ENCODE measurements at regions not wholly inside any gene's neighbourhood (a gene's known extent, or its start where the extent isn't known, plus 50 kb on each side); places are given as distances from the start of the nearest gene placed in this dataset.
A peak's percentile ranks its signal among the peaks of the same experiment; 100 is the strongest.
"Not testable (repeated sequence)": the region's sequence is repeated elsewhere in the genome, so short reads cannot be mapped to it uniquely, and the experiment has no call there.

DNA sequence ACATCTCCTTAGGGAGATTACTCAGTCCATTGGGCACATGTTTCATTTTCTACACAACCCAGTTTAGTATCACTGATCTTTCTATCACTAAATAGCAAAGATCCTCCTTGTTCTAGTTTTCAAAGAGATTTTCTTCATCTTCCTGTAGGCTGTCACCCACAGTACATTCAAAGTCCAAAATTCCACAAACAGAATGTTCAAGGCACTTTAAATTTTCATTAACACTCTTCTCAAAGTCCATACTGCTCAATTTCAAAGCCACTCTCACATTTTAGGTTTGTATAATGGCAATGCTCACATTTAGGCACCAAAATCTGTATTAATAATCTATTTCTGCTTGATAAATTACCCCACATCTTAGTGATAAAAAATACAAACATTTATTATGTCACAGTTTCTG lies 152.8 kb downstream of the FSIP2 start:
- DNase-seq = no peak

DNA sequence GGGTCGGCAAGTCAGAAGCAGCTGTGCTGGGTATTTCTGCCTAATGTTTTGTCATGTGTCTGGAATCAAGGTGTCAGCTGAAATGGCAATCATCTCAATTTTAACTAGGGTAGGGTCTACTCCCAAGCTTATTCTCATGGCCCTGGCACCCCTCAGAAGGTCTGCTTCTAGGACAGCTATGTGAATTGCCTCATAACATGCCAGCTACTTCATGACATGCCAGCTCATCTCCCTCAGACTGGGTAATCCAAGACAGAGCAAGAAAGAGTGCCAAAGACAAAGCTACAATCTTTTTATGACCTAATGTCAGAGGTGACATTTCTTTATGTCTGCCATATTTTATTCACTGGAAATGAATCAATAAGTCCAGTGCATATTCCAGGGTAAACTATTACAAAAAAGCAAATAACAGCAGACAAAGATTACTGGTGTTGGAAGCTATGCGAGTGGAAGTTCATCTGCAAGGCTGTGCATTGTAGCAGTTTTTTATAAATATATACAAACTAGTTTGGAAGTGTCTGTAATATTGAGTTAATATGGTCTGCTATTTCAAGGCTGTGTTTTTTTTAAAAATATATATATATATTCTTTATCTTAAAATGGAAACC lies 153.3 kb downstream of the FSIP2 start:
- DNase-seq = no peak

DNA sequence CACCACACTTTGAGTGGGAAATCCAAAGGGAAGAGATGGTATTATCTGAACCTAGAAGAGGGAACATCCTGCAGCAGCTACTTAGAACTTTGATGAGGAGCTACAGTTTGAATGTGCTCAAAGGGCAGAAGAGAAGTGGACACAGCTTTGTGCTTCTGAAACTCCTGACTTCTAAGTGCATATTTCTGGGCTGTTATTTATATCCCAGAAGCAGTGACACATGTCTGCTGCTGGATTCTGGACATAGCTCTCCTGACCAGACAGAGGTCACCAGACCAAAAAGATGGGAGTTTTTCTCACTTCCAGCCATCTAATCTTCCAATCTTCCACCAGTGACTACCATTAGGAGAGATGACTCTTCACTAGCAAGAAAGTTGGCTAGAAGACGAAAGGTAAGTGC lies 153.9 kb downstream of the FSIP2 start:
- DNase-seq = no peak

DNA sequence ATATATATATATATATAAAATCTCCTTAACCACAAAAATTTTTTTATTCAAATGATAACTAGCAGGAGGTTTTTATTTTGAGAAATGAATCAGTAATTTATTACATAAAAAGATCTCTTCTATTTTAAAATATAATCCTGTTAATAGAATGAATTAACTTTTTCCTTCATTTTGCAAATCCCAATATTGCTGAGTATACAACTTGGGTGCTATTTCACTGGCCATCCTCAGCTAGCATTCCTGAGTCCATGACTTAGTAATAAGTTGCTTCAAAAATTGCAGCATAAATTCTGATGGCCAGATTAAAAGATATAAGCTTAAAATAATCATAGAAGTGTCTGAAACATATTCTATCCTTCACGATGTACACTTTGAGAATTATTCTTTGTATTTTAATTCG lies 155.6 kb downstream of the FSIP2 start:
- DNase-seq = no peak

DNA sequence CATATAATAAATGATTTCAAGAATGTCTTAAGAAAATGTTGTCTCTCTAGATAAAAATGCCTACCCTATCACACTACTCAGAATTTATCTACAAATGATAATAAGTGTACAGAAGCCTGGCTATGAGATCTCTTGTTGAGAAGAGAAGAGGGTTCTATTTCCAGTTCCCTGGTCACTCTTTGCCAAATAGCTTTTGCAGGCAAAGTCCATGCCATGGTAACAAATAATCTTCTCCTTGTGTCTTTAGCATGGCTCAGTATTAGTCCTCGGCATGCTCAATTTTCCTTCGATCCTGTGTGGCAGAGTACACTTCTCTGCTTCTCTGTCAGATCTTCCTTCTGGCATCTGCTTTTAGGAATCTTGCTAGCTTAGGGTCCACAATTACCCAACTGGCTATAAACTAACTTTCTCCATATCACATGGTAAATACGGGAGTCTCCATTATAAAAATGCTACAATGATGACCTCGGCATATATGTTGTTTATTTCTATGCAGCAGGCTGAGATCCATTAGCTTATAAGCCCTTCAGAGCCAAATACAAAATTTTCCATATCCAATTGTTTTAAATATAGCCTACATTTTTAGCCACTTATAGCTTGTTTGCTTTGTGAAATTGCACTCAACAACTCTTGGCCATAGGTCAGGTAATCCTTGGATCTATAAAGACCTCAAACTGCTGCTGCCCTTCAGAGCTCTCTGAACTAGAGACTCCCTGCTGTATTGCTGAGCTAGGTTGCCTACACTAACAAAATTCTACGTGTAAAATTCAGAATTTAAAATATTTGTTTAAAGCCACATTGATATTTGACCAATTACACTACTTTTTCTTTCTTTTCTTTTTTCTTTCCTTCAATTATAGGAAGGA lies 157.5 kb downstream of the FSIP2 start:
- no peak for DNase-seq

DNA sequence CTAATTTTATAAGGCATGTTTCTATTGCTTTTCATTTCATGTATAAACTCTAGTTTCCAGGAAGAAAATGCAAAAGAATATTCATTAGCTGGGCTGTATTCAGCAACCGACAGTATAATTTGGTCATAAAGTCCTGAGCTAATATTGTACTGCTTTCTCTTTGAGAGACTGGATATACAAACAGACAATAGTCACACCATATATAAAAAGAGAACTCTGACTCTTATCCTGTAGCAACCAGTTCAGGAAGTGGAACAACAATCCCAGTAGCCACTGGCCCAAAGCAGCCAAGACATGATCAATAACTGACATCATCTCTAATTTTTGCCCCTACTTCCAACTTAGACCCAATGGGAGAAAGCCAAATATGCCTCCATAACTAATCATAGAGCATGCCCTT lies 160.8 kb downstream of the FSIP2 start:
- DNase-seq = no peak

DNA sequence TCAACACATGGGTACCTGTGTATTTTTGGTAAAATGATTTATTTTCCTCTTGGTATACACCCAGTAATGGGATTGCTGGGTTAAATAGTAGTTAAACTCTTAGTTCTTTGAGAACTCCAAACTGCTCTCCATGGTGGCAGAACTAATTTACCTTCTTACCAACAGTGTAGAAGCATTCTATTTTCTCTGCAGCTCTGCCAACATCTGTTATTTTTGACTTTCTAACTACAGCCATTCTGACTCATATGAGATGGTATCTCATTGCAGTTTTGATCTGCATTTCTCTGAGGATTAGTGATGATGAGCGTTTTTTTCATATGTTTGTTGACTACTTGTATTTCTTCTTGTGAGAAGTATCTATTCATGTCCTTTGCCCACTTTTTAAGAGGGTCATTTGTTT lies 180.6 kb downstream of the FSIP2 start:
- DNase-seq = no peak

DNA sequence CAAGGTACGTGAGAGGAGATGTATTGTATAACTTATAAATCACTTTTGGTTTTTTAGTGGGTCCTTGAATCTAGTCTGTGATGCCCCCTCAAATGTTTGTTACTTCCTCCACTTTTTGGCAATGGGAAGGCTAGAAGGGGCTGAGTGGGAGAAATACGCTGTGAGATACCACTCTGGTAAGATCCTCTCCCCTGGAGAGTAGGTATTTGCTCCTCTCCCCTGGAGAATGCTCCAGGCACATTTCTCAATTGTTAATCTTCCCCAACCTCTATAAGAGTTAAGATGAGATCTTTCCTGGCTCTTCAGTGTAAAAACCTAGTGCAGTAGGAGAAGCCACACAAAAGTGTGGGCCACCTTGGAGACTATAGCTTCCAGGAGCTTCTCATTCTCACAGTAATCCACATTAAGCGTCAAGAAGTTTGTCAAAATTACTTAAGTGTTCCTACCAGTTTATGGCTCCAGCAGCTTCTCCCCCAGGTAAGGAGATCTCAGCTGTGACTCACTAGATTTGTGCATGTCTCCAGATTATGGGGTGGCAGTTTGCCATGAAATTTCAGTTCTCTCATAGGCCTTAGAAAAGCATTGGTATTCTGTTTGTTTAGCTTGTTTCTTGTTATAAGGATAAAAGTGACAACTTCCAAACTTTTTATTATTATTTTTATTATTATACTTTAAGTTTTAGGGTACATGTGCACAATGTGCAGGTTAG lies 182.6 kb downstream of the FSIP2 start:
- no peak for DNase-seq

DNA sequence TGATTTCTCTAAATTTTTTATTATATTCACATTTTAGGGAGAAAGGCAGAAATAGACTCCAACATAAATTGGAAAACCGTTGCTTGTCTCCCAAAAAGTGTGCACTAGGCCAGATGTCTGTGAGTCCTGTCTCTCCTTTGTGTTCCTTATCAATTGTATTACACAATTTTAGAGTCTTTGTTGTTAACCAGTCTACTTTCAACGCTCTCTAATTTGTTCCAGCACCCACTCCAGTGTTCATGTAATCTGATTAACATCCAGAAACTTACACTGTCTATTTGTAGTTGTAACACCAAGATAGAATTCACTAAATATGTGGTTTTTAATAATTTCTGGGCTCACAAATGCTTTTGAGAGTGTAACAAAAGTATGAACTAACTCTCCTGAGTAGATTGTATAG lies 195.6 kb downstream of the FSIP2 start:
- no peak for DNase-seq

DNA sequence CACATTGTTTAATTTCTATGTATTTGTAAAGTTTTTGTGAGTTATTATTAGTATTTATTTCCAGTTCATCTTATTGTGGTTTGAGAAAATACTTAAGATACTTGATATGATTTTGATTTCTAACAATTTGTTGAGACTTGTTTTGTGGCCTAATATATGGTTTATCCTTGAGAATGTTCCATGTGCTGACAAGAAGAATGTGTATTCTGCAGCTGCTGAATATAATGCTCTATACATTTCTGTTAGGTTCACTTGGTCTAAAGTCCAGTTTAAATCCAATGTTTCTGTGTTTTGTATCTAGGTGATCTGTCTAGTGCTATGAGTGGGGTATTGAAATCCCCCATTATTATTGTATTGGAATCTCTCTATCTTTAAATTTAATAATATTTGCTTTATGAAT lies 201.3 kb downstream of the FSIP2 start:
- no peak for DNase-seq

DNA sequence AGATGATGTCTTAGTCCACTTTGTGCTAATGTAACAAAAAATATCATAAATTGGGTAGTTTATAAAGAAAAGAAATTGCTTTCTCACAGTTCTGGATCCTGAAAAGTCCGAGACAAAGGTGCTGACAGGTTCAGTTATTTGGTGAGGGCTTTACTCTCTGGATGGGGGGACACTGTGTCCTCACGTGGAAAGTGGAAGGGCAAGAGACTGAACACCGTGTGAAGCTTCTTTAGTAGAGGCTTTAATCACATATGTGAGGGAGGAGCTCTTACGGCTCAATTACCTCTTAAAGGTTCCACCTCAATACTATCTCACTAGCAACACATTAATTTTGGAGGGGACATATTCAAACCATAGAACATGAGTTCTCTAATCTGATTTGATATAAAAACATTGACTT lies 204.3 kb downstream of the FSIP2 start:
- DNase-seq = no peak

DNA sequence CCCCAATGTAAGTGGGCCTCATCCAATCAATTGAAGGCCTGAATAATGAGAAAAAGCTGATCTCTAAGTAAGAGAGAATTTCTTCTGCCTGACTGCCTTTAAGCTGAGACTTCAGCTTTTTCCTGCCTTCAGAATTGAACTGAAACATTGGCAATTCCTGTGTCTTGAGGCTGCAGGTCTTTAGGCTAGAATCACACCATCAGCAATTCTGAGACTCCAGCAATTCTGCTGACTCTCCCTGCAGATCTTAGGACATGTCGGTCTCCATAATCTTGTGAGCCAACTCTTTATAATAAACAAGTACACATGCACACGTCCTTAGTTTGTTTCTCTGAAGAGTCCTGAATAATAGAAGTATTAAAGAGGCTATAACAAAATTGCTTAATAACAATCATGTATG lies 209.1 kb downstream of the FSIP2 start:
- no peak for DNase-seq

DNA sequence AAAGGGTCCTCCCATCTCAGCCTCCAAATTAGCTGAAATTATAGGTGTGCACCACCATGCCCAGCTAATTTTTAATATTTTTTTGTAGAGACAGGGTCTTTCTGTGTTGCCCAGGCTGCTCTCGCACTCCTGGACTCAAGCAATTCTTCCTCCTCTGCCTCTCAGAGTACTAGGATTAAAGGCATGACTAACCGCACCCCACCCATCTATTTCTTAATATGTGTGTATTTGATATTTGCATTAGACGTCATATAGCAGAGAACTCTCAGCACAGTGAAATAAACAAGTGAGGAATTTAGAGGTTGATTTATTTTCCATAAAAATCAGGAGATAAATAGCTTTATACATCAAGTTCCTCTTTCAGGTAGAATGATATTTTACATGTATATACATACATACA lies 213.5 kb downstream of the FSIP2 start:
- no peak for DNase-seq

DNA sequence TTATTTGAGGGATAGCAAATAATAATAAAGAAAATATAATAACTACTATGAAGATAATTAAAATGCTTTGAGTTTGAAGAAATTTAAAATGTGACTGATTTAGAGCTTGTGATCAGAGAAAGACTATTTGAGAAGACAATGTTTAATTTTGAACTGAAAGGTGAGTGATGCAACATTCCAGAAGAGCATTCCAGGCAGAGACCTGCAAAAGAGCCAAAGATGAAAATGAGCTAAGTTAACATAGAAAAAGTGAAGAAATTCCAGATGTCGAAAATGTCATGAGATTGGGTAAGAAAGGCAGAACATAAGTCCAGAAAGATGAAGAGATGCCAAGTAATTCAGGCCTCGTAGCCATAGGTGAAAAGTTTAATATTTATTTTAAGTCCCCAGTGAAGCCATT lies 215.8 kb downstream of the FSIP2 start:
- DNase-seq = no peak

DNA sequence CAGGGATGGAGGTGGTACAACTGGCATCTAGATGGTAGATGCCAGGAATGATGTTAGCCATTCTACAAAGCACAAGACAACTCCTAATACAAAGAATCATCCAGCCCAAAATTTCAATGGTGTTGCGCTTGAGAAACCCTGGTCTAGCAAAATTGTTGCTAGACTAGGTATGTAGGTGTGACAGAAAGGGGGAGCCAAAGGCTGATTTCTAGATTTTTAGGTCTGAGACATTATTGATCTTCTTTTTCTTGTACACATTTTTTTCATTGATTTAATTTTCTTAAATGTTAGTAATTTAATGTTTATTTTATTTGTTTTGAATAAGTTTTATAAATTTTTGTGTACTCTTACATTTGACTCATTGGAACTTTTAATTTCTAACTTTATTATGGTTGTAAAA lies 216.4 kb downstream of the FSIP2 start:
- DNase-seq = no peak

DNA sequence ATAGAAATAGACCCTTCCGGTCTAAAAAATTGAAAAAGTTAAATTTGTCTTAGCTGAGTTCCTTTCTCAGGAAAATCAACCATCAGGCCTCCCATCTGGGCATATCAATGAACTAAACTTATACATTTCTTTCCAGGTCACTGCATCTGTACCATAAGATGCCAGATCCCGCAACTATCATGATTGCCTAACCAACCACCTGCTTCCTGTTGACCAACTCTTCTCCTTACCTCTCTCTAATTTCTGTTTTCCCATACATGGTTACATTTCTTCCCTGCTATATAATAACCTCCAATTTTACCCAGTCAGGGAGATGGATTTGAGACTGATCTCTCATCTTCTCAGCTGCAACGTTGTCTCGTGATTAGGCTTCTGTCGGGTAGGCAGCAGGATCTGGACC lies 228.7 kb downstream of the FSIP2 start:
- no peak for DNase-seq

DNA sequence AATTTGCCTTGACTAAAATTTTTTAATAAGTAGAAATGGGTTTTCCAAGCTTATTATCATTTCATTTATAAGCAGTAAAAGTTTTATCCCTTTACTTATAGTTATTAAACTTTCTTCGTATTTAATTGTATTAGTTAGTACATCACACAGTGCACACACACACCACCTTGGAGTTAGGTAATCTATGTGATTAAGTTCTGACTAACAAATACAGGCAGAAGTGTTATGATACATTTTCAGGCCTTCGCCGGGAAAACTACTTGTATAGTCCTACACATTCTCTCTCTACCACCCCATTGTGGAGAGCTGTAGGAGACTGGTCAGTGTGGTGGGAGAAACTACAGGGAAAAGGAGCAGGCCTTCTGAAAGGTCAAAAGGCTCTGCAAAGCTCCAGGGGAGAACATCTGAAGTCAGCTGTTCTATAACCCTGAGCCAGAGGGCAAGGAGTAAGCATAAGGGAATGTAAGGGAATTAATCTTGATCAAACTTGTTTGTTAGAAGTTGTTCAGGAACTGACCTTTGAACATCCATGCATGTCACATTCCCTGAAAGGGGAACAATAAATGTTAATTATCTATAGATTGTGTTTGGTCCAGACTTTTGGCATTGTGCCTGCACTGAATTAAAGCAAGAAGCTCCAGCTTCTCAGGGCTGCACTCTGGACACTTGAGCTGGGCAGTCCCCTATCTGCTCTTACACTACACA lies 231.7 kb downstream of the FSIP2 start:
- peak; percentile 3 for DNase-seq

DNA sequence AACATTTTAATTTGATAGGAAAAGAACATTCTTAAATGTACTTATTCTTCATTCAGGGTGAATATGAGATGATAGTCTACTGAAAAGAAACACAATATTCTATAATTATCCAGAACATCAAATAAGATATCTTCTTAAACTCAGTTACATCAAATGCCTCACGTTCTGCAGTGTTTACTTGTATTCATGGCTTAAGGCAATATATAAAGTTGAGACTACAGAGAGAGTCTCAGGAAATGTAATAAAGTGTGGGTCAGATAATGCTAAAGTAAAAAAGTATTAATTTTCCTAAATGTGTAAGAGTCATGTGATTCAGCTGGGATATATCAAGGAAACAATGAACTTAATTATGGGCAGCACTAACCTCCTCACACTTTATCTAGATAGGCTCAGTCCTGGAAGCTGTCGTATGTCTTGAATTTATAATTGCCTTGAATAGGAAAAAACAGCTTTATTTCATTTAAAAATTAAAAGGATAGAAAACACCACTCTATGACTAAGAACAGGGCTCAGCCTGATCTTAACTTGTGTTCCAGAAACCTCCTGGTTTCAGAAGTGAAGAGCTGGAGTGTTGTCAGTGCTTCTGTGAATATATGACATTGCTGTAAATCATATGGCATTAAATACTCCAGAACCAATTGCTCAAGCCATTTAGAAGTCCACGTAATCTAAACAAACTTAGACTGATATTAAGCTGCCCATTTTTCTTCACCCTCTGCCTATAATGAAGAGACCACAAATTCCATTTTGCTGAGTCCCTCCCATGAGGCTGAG lies 240.2 kb downstream of the FSIP2 start:
- no peak for DNase-seq

DNA sequence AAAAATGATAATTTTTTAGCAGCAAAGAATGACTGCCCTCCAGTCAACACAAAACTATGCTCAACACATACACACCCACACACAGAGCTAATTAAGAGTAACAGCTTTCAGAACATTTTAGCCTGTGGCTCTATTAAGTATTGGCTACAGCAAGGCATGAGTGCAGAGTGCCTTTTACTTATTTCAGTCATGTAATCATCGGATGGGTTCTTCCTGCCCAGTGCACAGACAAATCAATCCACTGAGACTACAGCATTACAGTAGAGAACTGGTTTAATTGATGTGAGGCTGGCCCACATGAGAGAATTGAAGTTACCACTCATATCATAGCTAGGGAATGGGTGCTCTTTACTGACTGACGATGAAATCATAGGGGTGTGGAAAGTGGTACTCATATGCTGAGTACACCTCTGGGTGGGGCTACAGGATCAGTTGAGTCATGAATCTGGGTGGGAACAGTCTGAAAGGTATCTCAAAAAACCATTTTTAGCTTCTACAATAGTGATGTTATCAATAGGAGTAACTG lies 241.0 kb downstream of the FSIP2 start:
- no peak for DNase-seq

DNA sequence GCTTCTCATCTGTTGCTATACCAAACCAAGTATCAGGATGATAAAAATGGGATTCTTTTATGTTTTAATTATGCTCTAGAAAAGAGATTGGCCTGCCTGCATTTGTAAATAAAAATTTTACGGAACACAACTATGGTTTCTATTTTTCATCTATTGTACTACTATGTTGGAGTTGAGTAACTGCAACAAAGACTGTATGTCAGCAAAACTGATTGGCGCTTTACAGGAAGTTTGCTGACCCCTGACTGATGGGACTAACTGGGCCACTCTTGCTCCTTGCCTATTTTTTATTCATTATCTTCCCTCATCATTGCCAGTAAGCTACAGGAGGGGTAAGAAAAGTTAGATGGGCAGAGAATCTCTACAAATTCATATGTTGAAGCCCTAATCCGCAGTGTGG lies 242.3 kb downstream of the FSIP2 start:
- no peak for DNase-seq

DNA sequence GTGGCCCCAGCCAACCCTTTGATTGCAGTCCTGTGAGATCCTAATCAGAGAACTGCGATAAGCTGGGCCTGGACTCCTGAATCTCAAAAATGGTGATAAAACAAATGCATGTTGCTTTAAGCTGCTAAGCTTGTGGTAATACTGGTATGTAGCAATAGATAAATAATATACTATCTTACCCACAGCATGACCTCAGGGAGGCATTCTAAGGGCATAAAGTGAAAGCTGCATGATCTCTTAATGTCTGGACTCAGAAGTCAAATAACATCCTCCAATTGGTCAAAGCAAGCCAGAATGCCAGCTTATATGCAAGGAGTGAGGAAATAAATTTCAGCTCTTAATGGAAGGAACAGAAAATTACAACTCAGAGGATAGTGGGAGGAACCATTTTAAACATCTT lies 246.1 kb downstream of the FSIP2 start:
- no peak for DNase-seq

DNA sequence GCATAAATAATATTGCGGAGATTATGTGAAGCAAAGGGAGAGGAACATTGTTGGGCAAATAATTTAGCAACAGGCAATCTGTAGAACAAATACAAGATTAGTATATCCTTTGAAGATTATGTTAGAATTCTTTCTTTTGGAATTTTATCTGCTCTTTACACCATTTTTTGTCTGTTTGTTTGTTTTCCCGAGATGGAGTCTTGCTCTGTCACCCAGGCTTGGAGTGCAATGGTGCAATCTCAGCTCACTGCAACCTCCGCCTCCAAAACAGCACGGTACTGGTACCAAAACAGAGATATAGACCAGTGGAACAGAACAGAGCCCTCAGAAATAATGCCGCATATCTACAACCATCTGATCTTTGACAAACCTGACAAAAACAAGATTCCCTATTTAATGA lies 250.3 kb downstream of the FSIP2 start:
- DNase-seq = not testable (repeated sequence)
